ENCODE measurements at regions not wholly inside any gene's neighbourhood (a gene's known extent, or its start where the extent isn't known, plus 50 kb on each side); places are given as distances from the start of the nearest gene placed in this dataset.

DNA sequence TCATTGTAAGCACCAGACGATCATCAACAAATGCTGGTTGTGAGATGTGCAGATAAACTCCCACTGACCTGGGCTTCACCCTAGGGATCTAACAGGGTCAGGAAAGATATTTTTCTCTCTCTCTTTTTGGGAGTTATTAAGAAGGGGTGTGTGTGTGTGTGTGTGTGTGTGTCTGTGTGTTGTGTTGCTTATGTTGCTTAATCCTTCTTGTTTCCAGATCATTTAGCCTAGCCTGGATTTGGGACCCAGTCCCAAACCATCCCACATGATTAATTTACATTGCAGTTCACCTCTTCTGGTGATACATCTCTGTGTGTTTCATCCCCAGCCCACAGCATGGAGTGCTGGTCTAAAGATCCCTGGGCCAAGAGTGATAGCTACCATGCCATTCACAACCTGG is 122.8 kb upstream of the IPO9 start:
- H2AFZ ChIP-seq (ENCODE audit: low read length), result no peak overlapping the region
- TF ChIP-seq, protein P1, sequence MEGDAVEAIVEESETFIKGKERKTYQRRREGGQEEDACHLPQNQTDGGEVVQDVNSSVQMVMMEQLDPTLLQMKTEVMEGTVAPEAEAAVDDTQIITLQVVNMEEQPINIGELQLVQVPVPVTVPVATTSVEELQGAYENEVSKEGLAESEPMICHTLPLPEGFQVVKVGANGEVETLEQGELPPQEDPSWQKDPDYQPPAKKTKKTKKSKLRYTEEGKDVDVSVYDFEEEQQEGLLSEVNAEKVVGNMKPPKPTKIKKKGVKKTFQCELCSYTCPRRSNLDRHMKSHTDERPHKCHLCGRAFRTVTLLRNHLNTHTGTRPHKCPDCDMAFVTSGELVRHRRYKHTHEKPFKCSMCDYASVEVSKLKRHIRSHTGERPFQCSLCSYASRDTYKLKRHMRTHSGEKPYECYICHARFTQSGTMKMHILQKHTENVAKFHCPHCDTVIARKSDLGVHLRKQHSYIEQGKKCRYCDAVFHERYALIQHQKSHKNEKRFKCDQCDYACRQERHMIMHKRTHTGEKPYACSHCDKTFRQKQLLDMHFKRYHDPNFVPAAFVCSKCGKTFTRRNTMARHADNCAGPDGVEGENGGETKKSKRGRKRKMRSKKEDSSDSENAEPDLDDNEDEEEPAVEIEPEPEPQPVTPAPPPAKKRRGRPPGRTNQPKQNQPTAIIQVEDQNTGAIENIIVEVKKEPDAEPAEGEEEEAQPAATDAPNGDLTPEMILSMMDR (conservative IDR thresholded peaks at IDR 0.05; ENCODE audit: low read length), result no peak
- no peak for TF ChIP-seq EZH2phosphoT487 (IDR thresholded peaks at IDR 0.05; ENCODE audit: borderline replicate concordance, low read depth, low read length)
- no peak overlapping the region for H3K27ac ChIP-seq (ENCODE audit: low read depth, low read length, poor library complexity, severe bottlenecking)
- H3K9me2 ChIP-seq (ENCODE audit: insufficient read depth, low read length), result no peaks in the 10 kb centered on the region
- H3K79me2 ChIP-seq (ENCODE audit: insufficient read depth, low read depth, low read length), result no peaks in the 10 kb centered on the region
- no TSS peak for BruUV-seq (replicated peaks)
- no peak for DNase-seq (ENCODE audit: low spot score)
- no peak overlapping the region for H3K4me3 ChIP-seq (ENCODE audit: low read depth, low read length, poor library complexity, severe bottlenecking)
- peaks cover 4% of the 10 kb centered on the region for H3K4me1 ChIP-seq (ENCODE audit: insufficient read depth, low read length, poor library complexity, severe bottlenecking)
- no peaks in the 10 kb centered on the region for H3K9me3 ChIP-seq (ENCODE audit: low read length)
- no peaks in the 10 kb centered on the region for H3K36me3 ChIP-seq (ENCODE audit: insufficient read depth, low read length)
- intact Hi-C loops (cut with micrococcal nuclease; ENCODE audit: unreplicated experiment), result no loop called here
- no peaks in the 10 kb centered on the region for H4K20me1 ChIP-seq (ENCODE audit: insufficient read depth, low read length)
- ChIA-PET CTCF (ENCODE audit: unreplicated experiment) (no interaction called here), POLR2A (interaction anchor here (1.2 kb wide), 1 partner anchor 10 kb away, joined by 4 read pairs; no protein-coding TSS in a partner anchor)
- H3K4me2 ChIP-seq (ENCODE audit: low read length), result no peak overlapping the region

DNA sequence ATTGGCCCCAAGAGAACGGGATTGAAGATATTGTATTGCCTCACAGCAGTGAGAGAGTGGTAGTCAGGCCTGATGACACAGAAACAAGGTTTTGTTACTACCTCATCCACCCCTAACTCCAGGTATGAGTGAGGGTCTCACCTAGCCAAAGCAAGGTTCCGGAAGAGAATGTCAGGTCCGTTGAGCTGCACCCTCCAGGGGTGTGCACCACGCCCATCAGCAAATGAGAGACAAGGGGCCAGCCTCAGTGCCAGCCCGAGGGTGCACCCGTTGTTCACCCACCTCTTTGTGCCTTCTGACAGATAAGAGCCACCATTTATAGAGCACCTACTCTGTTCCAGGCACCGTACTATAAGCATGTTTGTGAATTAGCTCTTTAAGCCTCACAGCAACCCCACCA is 121.9 kb upstream of the IPO9 start:
- no peaks in the 10 kb centered on the region for H3K79me2 ChIP-seq (ENCODE audit: insufficient read depth, low read depth, low read length)
- H3K36me3 ChIP-seq (ENCODE audit: insufficient read depth, low read length), result no peaks in the 10 kb centered on the region
- H3K9me2 ChIP-seq (ENCODE audit: insufficient read depth, low read length), result no peaks in the 10 kb centered on the region
- ChIA-PET CTCF (ENCODE audit: unreplicated experiment) (interaction anchor here (0.8 kb wide), 1 partner anchor 148 kb away, joined by 3 read pairs; no protein-coding TSS in a partner anchor), POLR2A (no interaction called here)
- no peak overlapping the region for H3K4me3 ChIP-seq (ENCODE audit: low read depth, low read length, poor library complexity, severe bottlenecking)
- BruUV-seq (replicated peaks), result no TSS peak
- H3K9me3 ChIP-seq (ENCODE audit: low read length), result no peaks in the 10 kb centered on the region
- H3K27ac ChIP-seq (ENCODE audit: low read depth, low read length, poor library complexity, severe bottlenecking), result no peak overlapping the region
- H3K4me1 ChIP-seq (ENCODE audit: insufficient read depth, low read length, poor library complexity, severe bottlenecking), result peaks cover 4% of the 10 kb centered on the region
- intact Hi-C loops (cut with micrococcal nuclease; ENCODE audit: unreplicated experiment), result no loop called here
- no peaks in the 10 kb centered on the region for H4K20me1 ChIP-seq (ENCODE audit: insufficient read depth, low read length)
- no peak overlapping the region for H2AFZ ChIP-seq (ENCODE audit: low read length)
- TF ChIP-seq, protein P1 (conservative IDR thresholded peaks at IDR 0.05; ENCODE audit: low read length), result no peak
- TF ChIP-seq EZH2phosphoT487 (IDR thresholded peaks at IDR 0.05; ENCODE audit: borderline replicate concordance, low read depth, low read length), result no peak
- H3K4me2 ChIP-seq (ENCODE audit: low read length), result no peak overlapping the region
- no peak for DNase-seq (ENCODE audit: low spot score)

DNA sequence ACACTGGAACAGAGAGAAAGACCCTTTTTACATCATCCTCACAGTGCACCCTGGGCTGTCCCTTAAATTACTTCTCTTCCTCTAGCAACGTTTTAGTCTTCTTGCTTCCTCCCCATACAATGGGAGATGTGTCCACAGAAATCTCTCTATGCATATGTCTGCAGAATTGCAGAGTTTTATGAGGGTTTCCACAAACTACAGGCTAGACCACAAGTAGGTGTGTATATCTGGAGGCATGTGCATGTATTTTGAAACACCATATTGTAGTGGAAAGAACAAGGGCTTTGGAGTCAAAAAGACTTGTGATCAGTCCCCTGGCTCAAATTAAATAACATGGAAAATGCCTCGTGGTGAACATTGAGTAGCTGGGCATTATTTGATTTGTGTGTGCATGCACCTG is 121.3 kb upstream of the IPO9 start:
- H4K20me1 ChIP-seq (ENCODE audit: insufficient read depth, low read length), result no peaks in the 10 kb centered on the region
- no peak overlapping the region for H3K27ac ChIP-seq (ENCODE audit: low read depth, low read length, poor library complexity, severe bottlenecking)
- TF ChIP-seq, protein P1 (conservative IDR thresholded peaks at IDR 0.05; ENCODE audit: low read length), result no peak
- no peak for TF ChIP-seq EZH2phosphoT487 (IDR thresholded peaks at IDR 0.05; ENCODE audit: borderline replicate concordance, low read depth, low read length)
- no peak overlapping the region for H2AFZ ChIP-seq (ENCODE audit: low read length)
- H3K4me3 ChIP-seq (ENCODE audit: low read depth, low read length, poor library complexity, severe bottlenecking), result no peak overlapping the region
- intact Hi-C loops (cut with micrococcal nuclease; ENCODE audit: unreplicated experiment), result no loop called here
- H3K9me2 ChIP-seq (ENCODE audit: insufficient read depth, low read length), result no peaks in the 10 kb centered on the region
- H3K4me2 ChIP-seq (ENCODE audit: low read length), result no peak overlapping the region
- no peak for DNase-seq (ENCODE audit: low spot score)
- H3K9me3 ChIP-seq (ENCODE audit: low read length), result no peaks in the 10 kb centered on the region
- H3K79me2 ChIP-seq (ENCODE audit: insufficient read depth, low read depth, low read length), result no peaks in the 10 kb centered on the region
- no TSS peak for BruUV-seq (replicated peaks)
- H3K4me1 ChIP-seq (ENCODE audit: insufficient read depth, low read length, poor library complexity, severe bottlenecking), result peaks cover 4% of the 10 kb centered on the region
- ChIA-PET POLR2A (interaction anchor here (1.2 kb wide), 1 partner anchor 86 kb away, joined by 3 read pairs; no protein-coding TSS in a partner anchor), CTCF (ENCODE audit: unreplicated experiment) (interaction anchor here (0.8 kb wide), 1 partner anchor 149 kb away, joined by 3 read pairs; no protein-coding TSS in a partner anchor)
- H3K36me3 ChIP-seq (ENCODE audit: insufficient read depth, low read length), result no peaks in the 10 kb centered on the region

All from OCI-LY7 (cell line).